ENCODE measurements at regions not wholly inside any gene's neighbourhood (a gene's known extent, or its start where the extent isn't known, plus 50 kb on each side); places are given as distances from the start of the nearest gene placed in this dataset.
"Not testable (repeated sequence)": the region's sequence is repeated elsewhere in the genome, so short reads cannot be mapped to it uniquely, and the experiment has no call there.

GRCh38 chr18:9000733-9001132 is 101.8 kb upstream of the NDUFV2 start:
- 57 to 82% (median 73%) methylated on average over 5 of the region's 5 CpGs for WGBS, 5 donors
- H3K27ac ChIP-seq = peak overlapping the region in 3 of 5 donors; percentile 3 to 72 (median 35)

DNA sequence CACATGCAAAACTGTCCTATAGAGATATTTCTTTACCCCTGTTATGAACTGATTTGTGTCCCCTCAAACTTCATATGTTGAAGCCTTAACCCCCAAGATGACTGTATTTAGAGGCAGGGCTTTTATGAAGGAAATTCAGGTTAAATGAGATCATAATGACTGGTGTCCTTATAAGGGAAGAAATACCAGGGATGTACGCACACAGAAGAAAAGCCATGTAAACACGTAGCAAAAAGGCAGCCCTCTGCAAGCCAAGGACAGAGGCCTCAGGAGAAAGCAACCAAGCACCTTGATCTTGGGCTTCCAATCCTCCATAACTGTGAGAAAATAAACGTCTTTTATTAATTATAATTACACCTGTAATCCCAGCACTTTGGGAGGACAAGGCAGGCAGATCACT is 101.3 kb upstream of the NDUFV2 start:
- H3K36me3 ChIP-seq = no peaks in the 10 kb centered on the region
- peak overlapping the region in 3 of 5 donors; percentile 3 to 72 (median 35) for H3K27ac ChIP-seq
- TF ChIP-seq CTCF (IDR thresholded peaks at IDR 0.05) (no peak), POLR2A (IDR thresholded peaks at IDR 0.05) (no peak), EP300 (IDR thresholded peaks at IDR 0.05) (no peak), POLR2AphosphoS5 (IDR thresholded peaks at IDR 0.05) (peak in 1 of 3 donors; percentile 4)
- intact Hi-C loops (cut with DNase I; ENCODE audit: low total_unique reads) = no loop called here
- no peaks in the 10 kb centered on the region for H3K27me3 ChIP-seq
- peaks cover 0 to 6% (median 0%) of the 10 kb centered on the region in 4 donors for H3K9me3 ChIP-seq
- peaks cover 0 to 20% (median 8%) of the 10 kb centered on the region in 4 donors for H3K4me1 ChIP-seq
- no peak for DNase-seq
- no peak overlapping the region for H3K4me3 ChIP-seq
- 69 to 89% (median 78%) methylated on average over 3 of the region's 3 CpGs for WGBS, 5 donors

More at GRCh38 chr18:9000733-9001132, 101.8 kb upstream of the NDUFV2 start:
- Histone ChIP-seq H3K36me3 (no peaks in the 10 kb centered on the region), H3K4me1 (peaks cover 0 to 20% (median 8%) of the 10 kb centered on the region in 4 donors), H3K4me3 (no peak overlapping the region), H3K9me3 (peaks cover 0 to 6% (median 0%) of the 10 kb centered on the region in 4 donors), H3K27me3 (no peaks in the 10 kb centered on the region)
- TF ChIP-seq EP300 (IDR thresholded peaks at IDR 0.05) = no peak
- TF ChIP-seq POLR2A (IDR thresholded peaks at IDR 0.05) = no peak
- TF ChIP-seq CTCF (IDR thresholded peaks at IDR 0.05) = no peak
- no peak for TF ChIP-seq POLR2AphosphoS5 (IDR thresholded peaks at IDR 0.05)
- peak in 1 of 2 donors; percentile 73 for DNase-seq
- intact Hi-C loops (cut with DNase I; ENCODE audit: low total_unique reads) = no loop called here

GRCh38 chr18:9003406-9004100 is 98.9 kb upstream of the NDUFV2 start:
- Histone ChIP-seq H3K4me3 (no peak overlapping the region), H3K27ac (no peak overlapping the region), H3K27me3 (no peaks in the 10 kb centered on the region), H3K4me1 (peaks cover 0 to 17% (median 6%) of the 10 kb centered on the region in 4 donors), H3K9me3 (no peaks in the 10 kb centered on the region), H3K36me3 (no peaks in the 10 kb centered on the region)
- 83 to 95% (median 91%) methylated on average over 5 of the region's 5 CpGs for WGBS, 5 donors
- DNase-seq = no peak
- no peak for TF ChIP-seq CTCF (IDR thresholded peaks at IDR 0.05)
- no peak for TF ChIP-seq EP300 (IDR thresholded peaks at IDR 0.05)
- TF ChIP-seq POLR2AphosphoS5 (IDR thresholded peaks at IDR 0.05) = no peak
- TF ChIP-seq POLR2A (IDR thresholded peaks at IDR 0.05) = no peak
- intact Hi-C loops (cut with DNase I; ENCODE audit: low total_unique reads) = no loop called here

- H3K27me3 ChIP-seq; H3K4me1 ChIP-seq; H3K9me3 ChIP-seq; H3K36me3 ChIP-seq; intact Hi-C loops (cut with DNase I; ENCODE audit: low total_unique reads); H3K27ac ChIP-seq; H3K4me3 ChIP-seq; DNase-seq: not testable (repeated sequence)
- WGBS, 5 donors = 89 to 98% (median 97%) methylated on average over 2 of the region's 2 CpGs
Measured at GRCh38 chr18:9004308-9004707, 98.2 kb upstream of the NDUFV2 start.

DNA sequence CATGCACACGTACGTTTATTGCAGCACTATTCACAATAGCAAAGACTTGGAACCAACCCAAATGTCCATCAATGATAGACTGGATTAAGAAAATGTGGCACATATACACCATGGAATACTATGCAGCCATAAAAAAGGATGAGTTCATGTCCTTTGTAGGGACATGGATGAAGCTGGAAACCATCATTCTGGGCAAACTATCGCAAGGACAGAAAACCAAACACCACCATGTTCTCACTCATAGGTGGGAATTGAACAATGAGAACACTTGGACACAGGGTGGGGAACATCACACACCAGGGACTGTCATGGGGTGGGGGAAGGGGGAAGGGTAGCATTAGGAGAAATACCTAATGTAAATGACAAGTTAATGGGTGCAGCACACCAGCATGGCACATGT is 94.8 kb upstream of the NDUFV2 start:
- WGBS, 5 donors = 58 to 91% (median 63%) methylated on average over 3 of the region's 3 CpGs
- H3K9me3 ChIP-seq; H3K36me3 ChIP-seq; H3K27me3 ChIP-seq; H3K4me3 ChIP-seq; H3K27ac ChIP-seq; intact Hi-C loops (cut with DNase I; ENCODE audit: low total_unique reads); DNase-seq; H3K4me1 ChIP-seq: not testable (repeated sequence)
